Gastrocnemius medialis (tissue), 4 donors: ENCODE measurements at regions not wholly inside any gene's neighbourhood (a gene's known extent, or its start where the extent isn't known, plus 50 kb on each side); places are given as distances from the start of the nearest gene placed in this dataset.

Experiments used
- POLR2A ChIP-seq, 2 donors: fragments of 450-650 bp; IDR thresholded peaks; one replicate each; pipeline ENCODE4 v1.6.1; 2017; ENCODE audit warnings: antibody characterized with exemption in 2 of 2, mild to moderate bottlenecking in 2 of 2, moderate library complexity in 2 of 2
- TF ChIP-seq, protein P1 (sequence below), 5 experiments: fragments of 450-650 bp in 3 of 5; fragments of 200-600 bp in 2 of 5; sonication (generic) in 2 of 5; IDR thresholded peaks in 4 of 5; conservative IDR thresholded peaks in 1 of 5; 1 replicate in 4 of 5; 2 replicates in 1 of 5; pipeline ENCODE4 v1.5.1; 2016 to 2019; ENCODE audit warnings: antibody characterized with exemption in 5 of 5, mild to moderate bottlenecking in 3 of 5, moderate library complexity in 3 of 5

DNA sequence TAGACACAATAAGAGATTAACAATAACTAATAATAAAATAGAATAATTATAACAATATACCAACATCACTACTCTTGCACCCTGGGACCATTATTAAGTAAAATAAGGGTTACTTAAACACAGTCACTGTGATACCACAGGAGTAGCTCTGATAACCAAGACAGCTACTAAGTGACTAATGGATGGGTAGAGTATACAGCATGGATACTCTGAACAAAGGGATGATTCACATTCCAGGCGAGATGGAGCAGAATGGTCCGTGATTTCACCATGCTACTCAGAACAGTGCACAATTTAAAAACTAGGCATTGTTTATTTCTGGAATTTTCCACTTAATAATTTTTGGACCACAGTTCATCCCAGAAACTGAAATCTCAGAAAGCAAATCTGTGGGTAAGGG lies 80.0 kb upstream of the FUT9 start:
- TF ChIP-seq, protein P1, sequence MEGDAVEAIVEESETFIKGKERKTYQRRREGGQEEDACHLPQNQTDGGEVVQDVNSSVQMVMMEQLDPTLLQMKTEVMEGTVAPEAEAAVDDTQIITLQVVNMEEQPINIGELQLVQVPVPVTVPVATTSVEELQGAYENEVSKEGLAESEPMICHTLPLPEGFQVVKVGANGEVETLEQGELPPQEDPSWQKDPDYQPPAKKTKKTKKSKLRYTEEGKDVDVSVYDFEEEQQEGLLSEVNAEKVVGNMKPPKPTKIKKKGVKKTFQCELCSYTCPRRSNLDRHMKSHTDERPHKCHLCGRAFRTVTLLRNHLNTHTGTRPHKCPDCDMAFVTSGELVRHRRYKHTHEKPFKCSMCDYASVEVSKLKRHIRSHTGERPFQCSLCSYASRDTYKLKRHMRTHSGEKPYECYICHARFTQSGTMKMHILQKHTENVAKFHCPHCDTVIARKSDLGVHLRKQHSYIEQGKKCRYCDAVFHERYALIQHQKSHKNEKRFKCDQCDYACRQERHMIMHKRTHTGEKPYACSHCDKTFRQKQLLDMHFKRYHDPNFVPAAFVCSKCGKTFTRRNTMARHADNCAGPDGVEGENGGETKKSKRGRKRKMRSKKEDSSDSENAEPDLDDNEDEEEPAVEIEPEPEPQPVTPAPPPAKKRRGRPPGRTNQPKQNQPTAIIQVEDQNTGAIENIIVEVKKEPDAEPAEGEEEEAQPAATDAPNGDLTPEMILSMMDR (IDR thresholded peaks at IDR 0.05 in 4 of 5, conservative IDR thresholded peaks at IDR 0.05 in 1 of 5), result no peak
- TF ChIP-seq POLR2A (IDR thresholded peaks at IDR 0.05), result no peak
